Right hindlimb (tissue), 1 donor: ENCODE measurements at regions not wholly inside any gene's neighbourhood (a gene's known extent, or its start where the extent isn't known, plus 50 kb on each side); places are given as distances from the start of the nearest gene placed in this dataset.
A peak's percentile ranks its signal among the peaks of the same experiment; 100 is the strongest.
"Not testable (repeated sequence)": the region's sequence is repeated elsewhere in the genome, so short reads cannot be mapped to it uniquely, and the experiment has no call there.

Source experiments
- DNase-seq: peaks from one replicate; pipeline ENCODE4 v3.0.0-alpha.2; 2018

DNA sequence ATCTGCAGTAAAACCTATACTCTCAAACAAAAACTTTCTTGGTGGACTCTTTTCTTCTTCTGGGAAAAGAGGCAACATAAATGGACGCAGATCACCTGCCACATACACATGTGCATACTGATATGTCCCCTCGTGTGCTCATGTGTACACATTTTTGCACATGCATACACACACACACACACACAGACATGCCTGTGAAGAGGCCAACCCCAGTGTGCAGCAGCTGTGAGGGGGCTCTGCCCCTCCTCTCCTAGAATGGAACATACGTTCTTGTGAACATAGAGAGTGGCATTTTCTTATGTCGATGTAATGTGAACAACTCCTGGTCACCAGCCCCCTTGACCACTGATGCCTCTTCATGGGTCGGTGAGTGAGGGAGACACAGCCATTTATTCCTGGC, 188.9 kb upstream of the PLGLB2 start:
- not testable (repeated sequence) for DNase-seq

DNA sequence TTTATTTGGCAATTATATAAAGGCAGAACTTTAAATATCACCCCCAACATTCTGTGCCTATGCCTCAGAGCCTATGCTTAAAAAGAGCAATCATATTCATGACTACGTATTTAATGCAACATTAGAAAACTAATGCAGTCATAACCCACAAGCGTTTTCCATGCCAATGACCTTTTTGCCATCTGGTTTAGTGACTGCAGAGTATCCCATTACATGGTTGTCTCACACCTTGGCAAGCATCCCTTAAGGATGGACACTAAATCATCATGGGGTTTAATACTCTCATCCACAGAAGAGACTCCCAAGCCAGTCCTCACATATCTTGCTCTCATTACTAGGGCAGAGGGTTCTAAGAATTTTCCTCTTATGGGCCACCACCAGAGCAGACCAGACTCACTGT, 188.2 kb upstream of the PLGLB2 start:
- DNase-seq, result not testable (repeated sequence)

DNA sequence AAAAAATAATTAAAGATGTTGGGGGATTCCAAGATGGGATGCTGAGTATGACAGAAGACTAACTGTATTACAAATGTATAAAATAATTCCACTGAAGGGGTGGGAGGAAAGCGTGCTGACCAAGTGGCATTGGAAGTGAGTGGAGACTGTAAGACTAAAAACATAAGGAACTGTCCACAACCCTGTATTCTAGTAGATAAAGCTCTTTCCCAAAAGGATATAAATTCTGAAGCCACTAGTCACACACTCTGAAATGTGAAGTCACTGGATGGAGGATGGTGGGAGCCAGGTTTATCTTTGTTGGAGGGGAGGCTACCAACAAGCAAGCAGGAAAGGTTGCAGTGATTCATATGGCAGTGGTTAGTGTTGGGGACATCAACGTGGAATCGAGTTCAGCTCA, 182.8 kb upstream of the PLGLB2 start:
- DNase-seq, result not testable (repeated sequence)

DNA sequence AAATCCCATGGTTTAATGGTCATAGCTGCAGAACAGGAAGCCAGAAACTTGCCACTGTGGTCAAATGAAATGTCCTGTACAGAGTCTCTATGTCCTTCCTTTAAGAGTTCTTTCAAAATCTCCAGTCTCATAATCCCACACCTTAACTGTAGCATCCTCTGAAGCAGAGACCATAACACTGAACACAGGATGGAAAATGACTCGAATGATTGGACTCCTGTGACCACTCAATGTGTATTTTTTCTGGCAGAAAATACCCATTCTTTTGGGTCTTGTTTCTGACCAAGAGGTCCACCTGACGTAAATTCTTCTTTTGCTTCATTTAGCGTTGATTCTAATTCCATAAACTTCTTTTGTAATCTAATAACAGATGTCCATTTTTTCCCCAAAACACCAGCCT, 181.4 kb upstream of the PLGLB2 start:
- DNase-seq, result not testable (repeated sequence)

DNA sequence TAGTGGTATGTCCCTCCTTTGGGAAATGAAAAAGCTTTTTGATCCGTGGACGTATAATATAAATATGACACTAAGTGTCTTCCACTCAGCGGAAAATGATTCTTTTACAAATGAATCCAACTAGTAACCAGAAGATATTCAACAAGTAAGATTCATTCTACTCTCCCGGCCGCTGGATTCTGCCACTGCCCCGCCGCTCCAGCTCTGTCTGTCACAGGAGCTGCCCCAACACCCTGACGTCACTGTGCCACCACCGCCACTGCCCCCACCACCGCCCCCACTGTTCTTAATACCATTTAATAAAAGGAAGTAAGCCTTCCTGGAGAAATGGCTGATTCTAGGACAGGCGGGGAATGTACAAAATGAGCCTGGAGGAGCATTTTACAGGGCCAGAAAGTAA, 180.8 kb upstream of the PLGLB2 start:
- not testable (repeated sequence) for DNase-seq

DNA sequence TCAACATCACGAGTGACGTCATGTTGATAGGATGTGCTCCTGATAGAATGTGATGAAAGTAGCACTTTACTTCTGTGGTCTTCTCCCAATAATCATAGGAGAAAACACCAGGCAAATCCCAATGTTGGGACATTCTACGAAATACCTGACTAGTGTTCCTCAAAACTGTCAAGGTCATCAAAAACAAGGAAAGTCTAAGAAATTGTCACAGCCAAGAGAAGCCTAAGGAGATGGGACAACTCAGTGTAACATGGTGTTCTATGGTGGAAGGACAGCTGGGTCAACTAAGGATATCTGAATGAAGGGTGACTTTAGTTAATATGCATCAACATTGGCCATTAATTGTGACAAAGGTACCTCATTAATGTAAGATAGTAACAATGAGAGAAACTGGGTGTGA, 180.0 kb upstream of the PLGLB2 start:
- DNase-seq, result not testable (repeated sequence)

DNA sequence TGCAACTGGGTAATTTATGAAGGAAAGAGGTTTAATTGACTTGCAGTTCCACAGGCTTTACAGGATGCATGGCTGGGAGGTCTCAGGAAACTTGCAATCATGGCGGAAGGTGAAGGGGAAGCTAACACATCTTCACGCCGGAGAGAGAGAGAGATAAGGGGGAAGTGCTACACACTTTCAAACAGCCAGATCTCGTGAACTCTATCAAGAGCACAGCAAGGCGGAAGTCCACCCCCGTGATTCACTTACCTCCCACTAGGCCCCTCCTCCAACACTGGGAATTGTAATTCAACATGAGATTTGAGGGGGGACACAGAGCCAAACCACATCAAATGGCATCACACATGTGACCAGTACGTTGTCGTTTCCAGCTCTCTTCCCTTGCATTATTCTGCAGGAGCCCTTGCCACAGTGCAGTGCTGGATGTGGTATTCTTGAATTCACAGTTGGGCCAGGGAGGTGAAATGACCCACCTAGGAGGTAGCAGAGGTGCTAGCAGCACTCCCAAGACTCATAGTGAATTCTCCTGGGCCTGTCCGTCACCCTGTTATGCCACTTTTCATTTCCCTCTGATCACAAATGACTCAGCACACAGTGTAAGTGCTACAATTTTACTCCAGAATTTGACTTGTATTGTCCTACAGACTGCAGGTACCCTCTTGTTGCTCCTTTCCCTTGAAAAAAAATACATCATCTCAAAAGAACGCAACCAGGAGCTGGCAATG, 179.2 kb upstream of the PLGLB2 start:
- not testable (repeated sequence) for DNase-seq

DNA sequence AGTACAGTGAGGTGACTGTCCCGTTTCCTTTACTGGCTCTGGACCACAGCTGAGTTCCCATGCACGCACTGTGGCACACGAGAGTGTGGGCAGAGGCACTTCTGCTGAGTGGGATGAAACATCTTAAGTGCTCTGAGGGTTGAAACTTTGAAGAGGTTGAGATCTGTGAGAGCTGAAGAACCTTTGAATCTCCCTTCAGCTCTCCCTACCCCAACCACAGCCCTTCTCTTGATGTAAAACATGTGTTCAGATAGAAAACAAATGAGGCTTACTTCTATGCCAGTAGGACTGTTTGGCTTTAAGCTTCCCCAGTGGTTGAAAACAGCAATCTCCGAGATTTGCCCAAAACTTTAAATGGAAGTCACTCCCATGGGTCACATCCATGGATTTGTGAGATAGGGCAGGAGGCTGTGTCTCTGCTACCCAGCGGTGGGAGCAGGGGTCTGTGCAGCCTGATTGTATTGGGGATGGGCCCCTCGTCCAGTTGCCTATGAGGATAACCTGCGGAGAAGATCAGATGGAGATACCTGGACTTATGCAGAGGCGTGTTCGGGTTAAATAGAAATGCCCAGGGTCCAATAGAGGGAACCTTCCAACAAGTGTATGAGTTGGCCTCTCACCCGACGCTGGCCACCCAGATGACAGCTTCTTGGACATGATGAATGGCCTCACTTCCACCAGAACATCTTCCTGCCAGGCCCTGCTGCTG, 178.0 kb upstream of the PLGLB2 start:
- DNase-seq, result not testable (repeated sequence)

DNA sequence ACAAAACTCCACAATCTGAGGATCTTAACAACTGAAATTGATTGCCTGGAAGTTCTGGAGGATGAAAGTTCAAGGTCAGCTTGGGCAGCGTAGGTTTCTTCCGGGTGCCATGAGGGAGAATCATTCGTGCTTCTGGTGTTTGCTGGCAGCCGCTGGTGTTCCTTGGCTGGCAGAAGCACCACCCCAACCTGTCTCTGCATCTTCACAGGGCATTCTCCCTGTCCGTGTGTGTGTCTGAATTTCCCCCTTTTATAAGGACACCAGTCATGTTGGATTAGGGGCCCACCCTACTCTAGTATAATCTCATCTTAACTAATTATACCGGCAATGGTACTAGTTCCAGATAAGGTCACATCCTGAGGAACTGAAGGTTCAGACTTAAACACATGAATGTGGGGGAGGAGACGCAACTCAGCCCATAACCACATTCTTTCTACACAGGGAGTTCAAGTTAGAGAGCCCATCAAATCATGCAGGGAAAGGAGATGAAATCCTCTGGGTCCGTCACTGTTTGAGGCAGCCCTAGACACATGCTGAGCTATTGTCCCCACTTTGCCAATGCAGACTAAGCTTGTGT, 175.9 kb upstream of the PLGLB2 start:
- not testable (repeated sequence) for DNase-seq

DNA sequence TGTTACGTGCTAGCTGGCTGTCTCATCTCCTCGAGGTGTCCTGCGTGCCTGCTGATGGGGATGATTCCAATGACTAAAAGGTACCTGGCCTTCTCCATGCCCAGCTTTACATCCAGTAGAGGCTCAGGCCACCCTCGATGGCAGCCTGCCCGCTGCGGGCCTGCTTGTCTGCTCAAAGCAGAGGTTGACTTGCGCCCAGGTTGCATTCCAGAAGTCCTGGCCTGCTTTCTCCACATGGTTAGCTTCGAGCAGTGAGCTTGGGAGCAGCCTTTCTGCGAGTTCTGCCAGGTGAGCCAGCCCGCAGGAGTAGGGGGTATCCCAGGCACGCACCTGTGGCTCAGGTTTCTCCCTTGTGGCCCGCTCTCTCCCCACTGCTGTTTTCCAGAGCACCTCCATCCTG, 175.0 kb upstream of the PLGLB2 start:
- not testable (repeated sequence) for DNase-seq

DNA sequence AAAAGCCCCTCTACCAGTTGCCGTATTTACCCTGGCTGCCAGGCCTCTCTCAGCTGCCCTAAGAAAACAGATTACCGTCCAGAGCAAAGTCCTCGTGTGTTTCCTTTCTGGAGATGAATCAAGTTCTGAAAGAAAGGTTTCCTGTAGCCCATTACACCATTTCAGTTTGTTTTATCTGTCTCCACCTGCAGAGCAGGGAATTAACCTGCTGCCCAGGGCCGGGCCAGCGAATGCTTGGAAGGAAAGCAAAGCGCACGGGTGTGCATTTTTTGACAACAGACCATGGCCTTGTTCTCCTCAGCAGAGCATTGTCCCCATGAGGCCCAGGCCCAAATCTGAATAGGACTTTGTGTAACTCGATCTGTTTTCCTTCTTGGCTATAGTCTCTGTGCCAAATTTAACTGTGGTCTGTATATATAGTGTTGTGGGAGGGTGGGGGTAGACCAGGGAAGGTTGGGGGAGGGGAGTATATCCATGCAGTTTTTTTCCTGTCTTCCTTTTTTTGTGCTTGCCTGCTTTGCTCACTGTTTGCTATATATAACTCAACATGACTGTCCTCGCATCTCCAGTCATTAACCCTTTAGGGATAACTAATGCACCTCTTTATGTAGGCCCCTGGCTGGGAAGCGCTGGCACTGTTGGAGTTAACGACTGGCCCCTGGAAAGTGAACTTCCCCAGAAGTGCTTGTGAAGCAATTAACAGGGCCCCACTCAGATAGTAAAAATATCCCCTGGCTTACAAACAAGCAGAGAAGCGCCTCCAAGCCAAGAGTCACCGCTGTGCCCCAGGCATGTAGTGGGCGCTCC, 174.3 kb upstream of the PLGLB2 start:
- DNase-seq, result not testable (repeated sequence)

DNA sequence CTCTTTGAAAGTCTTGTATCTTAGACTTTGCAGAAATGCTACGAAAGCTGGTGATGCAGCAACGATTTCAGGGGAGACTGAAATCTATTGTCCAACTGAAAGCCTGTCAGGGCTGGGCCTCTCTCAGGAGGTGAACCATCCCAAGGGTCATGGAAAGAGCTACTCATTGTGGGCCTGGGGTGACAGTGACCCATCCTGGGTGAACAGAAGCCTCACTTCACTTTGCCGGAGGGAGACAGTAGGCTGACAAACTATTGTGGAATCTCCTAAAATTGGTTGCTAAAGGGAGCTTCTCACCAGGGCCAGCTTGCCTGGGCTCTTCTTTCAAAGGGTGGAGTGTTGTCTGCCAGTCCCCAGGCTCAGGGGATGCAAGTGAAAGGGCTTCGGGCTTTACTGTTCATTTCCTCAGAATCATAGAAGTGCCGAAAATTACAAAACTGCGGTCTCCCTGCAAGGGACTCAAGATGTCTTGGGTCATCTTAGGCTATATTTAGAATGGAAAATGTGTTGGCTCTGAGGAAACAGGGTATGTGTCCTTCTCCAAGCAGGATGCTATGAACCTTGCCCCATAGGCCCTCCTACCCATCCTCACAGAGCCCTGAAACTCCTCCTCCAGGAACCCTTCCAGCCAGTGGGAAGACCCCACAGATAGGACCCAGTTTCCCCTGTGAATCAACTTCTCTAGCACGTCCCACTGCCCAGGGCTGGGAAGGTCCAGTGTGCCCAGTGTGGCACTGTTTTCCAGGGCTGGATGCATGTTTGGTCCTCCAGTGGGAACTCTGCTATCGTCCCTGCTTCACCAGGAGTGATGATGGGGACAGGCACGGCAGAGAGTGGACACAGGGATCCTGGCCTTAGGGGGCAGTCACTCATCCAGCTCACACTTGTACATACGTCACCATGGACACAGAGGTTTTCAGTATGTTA, 173.4 kb upstream of the PLGLB2 start:
- not testable (repeated sequence) for DNase-seq

DNA sequence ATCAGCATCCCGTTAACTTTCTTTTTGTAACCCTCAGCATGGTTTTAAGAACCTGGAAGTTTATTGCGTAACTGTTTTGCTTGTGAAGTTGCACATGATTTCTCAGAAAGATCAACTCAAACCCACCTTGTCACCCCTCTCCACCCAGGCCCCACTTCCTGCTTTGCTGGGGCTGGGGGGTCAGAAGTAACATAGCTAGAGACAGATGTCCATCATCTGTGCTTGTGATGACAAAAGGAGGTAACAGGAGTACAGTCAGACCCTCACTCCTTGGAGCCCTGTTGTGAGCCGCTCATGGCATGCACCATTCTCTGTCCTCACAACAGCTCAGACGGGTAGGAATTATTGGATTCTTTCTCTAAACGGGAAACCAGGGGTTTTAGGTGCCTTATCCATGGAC, 172.7 kb upstream of the PLGLB2 start:
- not testable (repeated sequence) for DNase-seq

DNA sequence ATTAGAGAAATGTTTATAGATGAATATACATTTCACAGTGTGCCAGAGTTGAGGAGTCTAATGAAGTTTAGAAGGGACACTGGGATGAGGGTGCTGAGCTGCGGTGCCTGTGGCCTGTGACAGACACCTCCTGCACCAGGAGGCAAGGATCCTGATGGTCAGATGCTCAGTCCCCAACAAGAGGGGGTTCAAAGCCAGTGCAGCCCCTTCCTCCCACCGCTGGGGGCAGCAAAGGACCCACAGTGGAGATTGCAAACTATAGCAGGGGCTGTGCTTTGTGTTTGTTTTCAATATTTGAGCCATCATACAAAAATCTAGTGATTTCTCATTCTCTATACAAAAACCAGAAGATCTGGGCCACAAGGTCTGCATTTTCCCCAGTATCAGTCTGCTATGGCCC, 170.5 kb upstream of the PLGLB2 start:
- DNase-seq, result not testable (repeated sequence)

DNA sequence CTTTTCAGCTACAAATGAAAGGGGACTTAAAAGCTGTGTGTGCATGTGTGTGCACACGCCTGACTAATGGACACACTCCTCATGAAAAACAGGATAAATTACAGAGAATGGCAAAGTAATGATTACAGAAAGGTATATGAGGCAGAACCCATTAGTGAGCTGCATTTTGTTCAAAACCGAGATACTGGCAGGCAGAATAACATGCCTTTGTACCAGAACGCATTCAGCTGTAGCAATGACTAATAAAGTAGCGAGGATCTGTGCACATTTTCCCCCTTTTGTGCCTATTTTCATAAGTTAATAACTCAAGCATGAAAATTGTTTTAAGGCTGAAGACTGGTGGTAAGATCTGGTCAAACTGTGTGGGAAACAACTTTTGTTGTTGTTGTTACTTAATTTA, 165.7 kb upstream of the PLGLB2 start:
- DNase-seq, result not testable (repeated sequence)

DNA sequence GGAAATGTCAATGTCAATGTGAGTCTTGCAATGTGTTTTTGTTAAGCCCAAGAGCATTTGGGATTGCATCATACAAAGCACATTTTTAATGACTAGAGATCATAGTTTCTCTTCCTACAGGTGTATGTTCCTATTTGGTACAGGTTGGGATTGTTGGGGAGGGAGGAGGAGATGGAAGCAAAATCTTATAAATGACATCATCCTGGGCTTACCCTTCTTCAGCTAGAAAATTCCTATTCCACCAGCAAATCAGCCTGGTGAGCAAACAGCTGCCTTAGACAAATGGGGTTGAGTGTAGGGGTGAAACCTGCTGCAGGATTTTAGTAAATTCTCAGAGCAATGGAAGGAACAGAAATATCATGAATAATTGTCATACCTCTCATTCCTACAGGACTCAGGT, 165.3 kb upstream of the PLGLB2 start:
- DNase-seq, result not testable (repeated sequence)

DNA sequence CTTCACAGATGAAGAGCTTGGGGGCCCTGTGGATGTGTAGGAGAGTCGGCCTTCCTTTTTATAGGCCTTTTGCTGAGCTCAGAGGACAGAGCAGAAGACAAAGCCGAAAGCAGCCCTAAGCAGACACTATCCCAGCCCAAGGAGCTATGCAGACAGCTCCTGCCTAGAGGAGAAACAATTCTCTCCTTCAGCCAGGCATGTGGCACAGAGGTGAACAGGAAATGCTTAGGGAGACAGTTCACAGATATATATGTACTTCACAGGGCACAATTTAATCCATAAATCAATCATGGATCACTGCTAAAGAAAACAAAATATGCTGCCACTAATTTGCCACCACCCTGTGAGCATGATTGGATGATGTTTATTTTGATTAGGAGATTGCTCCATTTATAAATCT, 164.5 kb upstream of the PLGLB2 start:
- DNase-seq, result not testable (repeated sequence)

DNA sequence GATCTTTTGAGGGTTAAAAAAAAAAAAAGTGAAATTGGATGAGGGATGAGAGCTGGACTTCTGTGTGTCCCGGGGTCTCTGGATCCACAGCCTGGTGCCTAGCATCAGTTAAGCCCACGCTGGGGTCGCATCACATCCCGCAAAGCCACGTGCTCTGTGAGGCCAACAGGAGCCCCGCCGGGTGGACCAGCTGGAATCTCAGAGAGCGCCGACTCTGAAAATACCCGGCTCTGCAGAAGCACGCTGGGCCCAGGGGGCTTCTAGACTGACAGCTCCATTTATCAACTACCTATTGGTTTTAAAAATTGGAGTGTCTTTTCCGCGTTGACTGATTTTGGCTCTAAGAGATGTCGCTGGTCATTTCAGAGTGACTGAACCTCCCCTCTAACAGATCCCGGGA, 164.1 kb upstream of the PLGLB2 start:
- DNase-seq, result not testable (repeated sequence)

DNA sequence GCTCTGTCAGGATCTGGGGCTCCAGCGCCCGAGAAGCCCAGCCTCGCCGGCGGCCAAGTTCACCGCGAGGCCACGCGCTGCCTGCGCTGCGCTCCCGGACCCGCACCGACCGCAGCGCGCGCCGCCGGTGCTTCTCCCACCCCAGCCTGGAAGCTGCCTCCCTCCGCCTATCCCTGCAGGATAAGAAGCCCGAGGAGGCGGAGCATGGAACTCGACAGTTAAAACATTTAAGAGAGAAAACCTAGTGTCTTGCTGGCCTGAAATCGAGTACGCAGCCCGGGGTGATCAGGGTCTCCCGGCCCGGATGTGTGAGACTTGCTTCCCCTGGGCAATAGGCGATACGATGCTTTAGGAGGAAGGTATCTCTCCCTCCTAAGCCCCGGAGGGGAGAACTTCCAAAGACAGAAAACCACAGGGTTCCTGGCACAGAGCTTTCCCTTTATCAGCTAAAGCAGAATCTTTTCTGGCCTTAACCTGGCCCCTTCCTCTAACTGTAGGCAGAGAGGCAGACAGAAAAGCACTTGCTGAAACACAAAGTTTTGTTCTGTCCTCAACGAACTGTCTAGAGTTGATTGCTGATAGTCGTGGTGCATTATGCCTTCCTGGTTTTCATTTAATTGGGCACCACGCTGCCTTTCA, 163.5 kb upstream of the PLGLB2 start:
- peak; percentile 57 for DNase-seq

DNA sequence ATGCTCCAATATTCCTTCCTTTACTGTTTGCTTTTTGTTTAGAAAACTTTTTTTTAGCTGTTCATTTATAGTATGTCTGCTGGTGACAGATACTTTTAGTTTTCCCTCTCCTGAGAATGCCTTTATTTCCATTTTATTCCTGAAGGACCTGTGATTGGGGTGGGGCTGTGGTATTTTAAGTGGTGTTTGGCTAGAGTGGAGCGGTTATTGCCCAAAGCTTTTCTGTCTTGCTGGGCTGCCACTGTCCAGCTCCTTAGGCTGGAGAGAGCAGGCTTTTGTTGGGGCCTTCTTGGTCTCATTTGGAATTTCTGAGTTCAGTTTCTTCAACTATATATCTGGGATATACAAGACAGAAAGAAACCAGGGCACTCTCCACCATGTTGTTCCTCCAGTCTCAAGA, 160.0 kb upstream of the PLGLB2 start:
- not testable (repeated sequence) for DNase-seq

DNA sequence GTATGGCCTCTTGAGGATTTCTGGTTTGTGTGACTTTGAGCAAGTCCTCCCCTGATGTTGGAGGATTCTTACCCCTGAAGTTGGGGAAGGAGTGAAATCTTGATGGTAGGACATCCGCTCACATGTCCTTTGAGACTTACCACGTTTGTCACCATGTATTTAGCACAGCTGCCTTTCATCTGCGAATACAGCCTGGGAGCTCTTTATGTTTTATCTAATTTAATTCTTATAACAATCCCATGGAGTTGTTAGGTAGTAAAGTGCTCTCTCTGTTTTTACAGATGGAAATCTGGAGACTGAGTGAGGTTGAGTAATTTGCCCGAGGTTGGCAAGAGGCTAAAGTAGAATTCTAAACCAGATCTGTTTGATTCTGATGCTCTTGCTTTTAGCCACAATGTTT, 154.9 kb upstream of the PLGLB2 start:
- DNase-seq, result not testable (repeated sequence)
